HepG2 (cell line): ENCODE measurements at regions not wholly inside any gene's neighbourhood (a gene's known extent, or its start where the extent isn't known, plus 50 kb on each side); places are given as distances from the start of the nearest gene placed in this dataset.

ENCODE experiments used
- ATAC-seq: fragments of 200-7000 bp; cut with Tn5 transposase; 3 replicates; pipeline ENCODE4 v1.9.1; 2020; ENCODE audit warnings: mild to moderate bottlenecking, moderate library complexity
- BruUV-seq: library from RNA; stranded (reverse); fragments of 400-500 nt; replicated peaks from 2 replicates; lab custom pipeline; 2021; lab: Mats Ljungman, UMichigan
- CTCF ChIA-PET: fragments of 300-600 bp; formaldehyde crosslinking; extraction: SDS; loops from one replicate; lab custom pipeline; 2021; ENCODE audit warnings: low total read pairs, inconsistent platforms, low intra/inter-chr PET ratio; lab: Yijun Ruan, JAX
- POLR2A ChIA-PET: fragments of 350-600 bp; sonication (Branson Sonifier 250); formaldehyde crosslinking; loops from one replicate; lab custom pipeline; 2020; ENCODE audit warnings: antibody characterized with exemption, inconsistent platforms; lab: Yijun Ruan, JAX
- DNase-seq: peaks from one replicate; pipeline ENCODE4 v3.0.0-alpha.2; 2015; ENCODE audit warnings: low spot score
- FAIRE-seq: peaks from 3 replicates; lab custom pipeline; 2011; peaks lifted over from hg19 to GRCh38; lab: Jason Lieb, UNC
- H2AFZ ChIP-seq: one replicate; pipeline ENCODE4 v1.6.1; 2011; ENCODE audit warnings: low read length, inconsistent platforms
- H3K27ac ChIP-seq: fragments of 300-600 bp; 3 replicates; pipeline ENCODE4 v1.8.0; 2011; ENCODE audit warnings: mixed run types, mild to moderate bottlenecking, mixed read lengths, low read length, inconsistent platforms; ENCODE audit not compliant: insufficient read depth; ENCODE audit errors: extremely low read length
- H3K27me3 ChIP-seq, 2 experiments: fragments of 200-600 bp in 1 of 2; 2 replicates in 1 of 2; 3 replicates in 1 of 2; pipeline versions ENCODE4 v1.6.0 to v1.8.0; 2011; ENCODE audit warnings: low read length in 2 of 2, mild to moderate bottlenecking in 2 of 2, moderate library complexity in 2 of 2, inconsistent platforms in 1 of 2; ENCODE audit not compliant: insufficient read depth in 2 of 2, control insufficient read depth in 1 of 2
- H3K36me3 ChIP-seq, 2 experiments: fragments of 200-600 bp in 1 of 2; replicated peaks in 1 of 2; 2 replicates in 1 of 2; 3 replicates in 1 of 2; pipeline versions ENCODE4 v1.5.1 to v1.8.0; 2011; ENCODE audit warnings: low read length in 2 of 2, inconsistent platforms in 1 of 2; ENCODE audit not compliant: insufficient read depth in 2 of 2, control insufficient read depth in 1 of 2
- H3K4me1 ChIP-seq: 2 replicates; pipeline ENCODE4 v1.5.1; 2012; ENCODE audit warnings: low read length, inconsistent platforms; ENCODE audit not compliant: insufficient read depth
- H3K4me2 ChIP-seq: 2 replicates; pipeline ENCODE4 v1.6.0; 2011; ENCODE audit warnings: low read depth, low read length, inconsistent platforms
- H3K4me3 ChIP-seq, 3 experiments: fragments of 200-600 bp in 1 of 3; sonication (generic), shearing (Covaris generic) in 1 of 3; replicated peaks in 1 of 3; 2 replicates each; pipeline ENCODE4 v1.5.1; 2011 to 2016; ENCODE audit warnings: low read length in 3 of 3, inconsistent platforms in 2 of 3, low read depth in 2 of 3, mild to moderate bottlenecking in 2 of 3, control low read depth in 1 of 3, mixed read lengths in 1 of 3; ENCODE audit not compliant: insufficient read depth in 1 of 3
- H3K79me2 ChIP-seq: one replicate; pipeline ENCODE4 v1.6.1; 2011; ENCODE audit warnings: low read length, inconsistent platforms; ENCODE audit not compliant: insufficient read depth
- H3K9ac ChIP-seq: 2 replicates; pipeline ENCODE4 v1.6.0; 2011; ENCODE audit warnings: mild to moderate bottlenecking, low read depth, low read length, inconsistent platforms; ENCODE audit not compliant: insufficient read depth
- H3K9me3 ChIP-seq: 2 replicates; pipeline ENCODE4 v1.5.1; 2012; ENCODE audit warnings: mild to moderate bottlenecking, low read length
- H4K20me1 ChIP-seq: 2 replicates; pipeline ENCODE4 v1.6.0; 2011; ENCODE audit warnings: inconsistent platforms, mild to moderate bottlenecking, low read length, moderate library complexity; ENCODE audit not compliant: insufficient read depth
- CREB3 ChIP-seq: sonication (generic); formaldehyde crosslinking; IDR thresholded peaks from 2 replicates; pipeline ENCODE4 v1.5.0; 2020; ENCODE audit warnings: missing genetic modification reagents
- EHMT2 ChIP-seq: fragments of 200-600 bp; sonication (generic); IDR thresholded peaks from 2 replicates; pipeline ENCODE4 v1.7.0; 2017; ENCODE audit warnings: antibody characterized with exemption, low read depth, low read length, borderline replicate concordance
- NR0B2 ChIP-seq: sonication (generic); formaldehyde crosslinking; IDR thresholded peaks from 2 replicates; pipeline ENCODE4 v1.4.0; 2020; ENCODE audit warnings: mild to moderate bottlenecking, missing genetic modification reagents
- TEF ChIP-seq: sonication (generic); formaldehyde crosslinking; IDR thresholded peaks from 2 replicates; pipeline ENCODE4 v1.5.0; 2020; ENCODE audit warnings: missing genetic modification reagents
- ZBTB49 ChIP-seq: sonication (generic); formaldehyde crosslinking; IDR thresholded peaks from 2 replicates; pipeline ENCODE4 v1.4.0; 2020; ENCODE audit warnings: missing genetic modification reagents, borderline replicate concordance
- ZNF205 ChIP-seq: IDR thresholded peaks from 2 replicates; pipeline ENCODE4 v1.6.1; 2018; ENCODE audit warnings: missing biosample characterization, missing genetic modification reagents
- ZNF431 ChIP-seq: sonication (generic); formaldehyde crosslinking; IDR thresholded peaks from 2 replicates; pipeline ENCODE4 v1.9.0; 2022; ENCODE audit warnings: missing genetic modification reagents, low read depth, mild to moderate bottlenecking, borderline replicate concordance
- ZSCAN20 ChIP-seq: sonication (generic); formaldehyde crosslinking; IDR thresholded peaks from 2 replicates; pipeline ENCODE4 v1.4.0; 2020; ENCODE audit warnings: missing genetic modification reagents, mild to moderate bottlenecking, borderline replicate concordance
- WGBS: methylation state at CpG from one replicate; pipeline ENCODE4 v1.1.6; 2017; ENCODE audit warnings: low lambda C conversion rate; 5-methylcytosine and 5-hydroxymethylcytosine counted together
- in situ Hi-C: cut with HindIII; loops from 2 replicates; pipeline ENCODE4 v1.10.0; 2017; ENCODE audit warnings: low pct_unique_long_range_greater_than_20kb; ENCODE audit not compliant: extremely low pct_ligation_motif_present
- intact Hi-C: fragments of 100-400 bp; cut with micrococcal nuclease; formaldehyde crosslinking; loops from one replicate; pipeline ENCODE4 v1.10.0; 2022; ENCODE audit not compliant: unreplicated experiment

GRCh38 chr2:10980071-10980470 is 68.3 kb downstream of the KCNF1 start (continued):
- TF ChIP-seq TEF (CRISPR knock-in tag) (no peak), ZBTB49 (CRISPR knock-in tag) (no peak), ZSCAN20 (CRISPR knock-in tag) (no peak), NR0B2 (no peak), ZNF431 (no peak), EHMT2 (no peak)

GRCh38 chr2:10980886-10981425 is 69.2 kb downstream of the KCNF1 start:
- intact Hi-C loops, result no loop called here
- no peak overlapping the region for H3K4me3 ChIP-seq
- no peaks in the 10 kb centered on the region for H3K36me3 ChIP-seq
- no TSS peak for BruUV-seq
- H3K9me3 ChIP-seq, result peaks cover 21% of the 10 kb centered on the region
- H2AFZ ChIP-seq, result no peak overlapping the region
- no peaks in the 10 kb centered on the region for H3K79me2 ChIP-seq
- H3K9ac ChIP-seq, result no peak overlapping the region
- DNase-seq, result no peak
- no peak for TF ChIP-seq ZNF205 (CRISPR knock-in tag)
- no peak for TF ChIP-seq CREB3 (CRISPR knock-in tag)
- TF ChIP-seq, all 625 proteins: peak for 0
- H3K27ac ChIP-seq, result no peak overlapping the region
- FAIRE-seq (no peak), ATAC-seq (no peak)
- H3K27me3 ChIP-seq, result peaks cover 11 to 72% of the 10 kb centered on the region in 2 experiments; a peak in 3 of 5 replicates
- POLR2A ChIA-PET, result no interaction called here
- CTCF ChIA-PET, result no interaction called here
- peaks cover 3% of the 10 kb centered on the region; the same call in 1 of the 2 replicates for H4K20me1 ChIP-seq
- in situ Hi-C loops, result no loop called here
- no peaks in the 10 kb centered on the region for H3K4me1 ChIP-seq
- H3K4me2 ChIP-seq, result no peak overlapping the region
- WGBS, result 24% methylated on average over 7 of the region's 7 CpGs
